Erythroblast (primary cell): ENCODE measurements at regions not wholly inside any gene's neighbourhood (a gene's known extent, or its start where the extent isn't known, plus 50 kb on each side); places are given as distances from the start of the nearest gene placed in this dataset.

Experiments used
- DNase-seq, 2 experiments: peaks; one replicate each; lab custom pipeline; 2025; lab: John Stamatoyannopoulos, UW
- GATA1 ChIP-seq: IDR thresholded peaks from 2 replicates; pipeline ENCODE4 v1.6.1; 2011; ENCODE audit warnings: low read depth, mild to moderate bottlenecking, control low read depth, low read length, moderate library complexity
- POLR2A ChIP-seq: IDR thresholded peaks from 2 replicates; pipeline ENCODE4 v1.6.1; 2011; ENCODE audit warnings: mild to moderate bottlenecking, low read length

- no peak for DNase-seq
- TF ChIP-seq POLR2A (no peak), GATA1 (no peak)
Measured at GRCh38 chr3:135528413-135529015, 437.0 kb upstream of the PPP2R3A start.

- TF ChIP-seq GATA1 (no peak), POLR2A (no peak)
- DNase-seq: no peak
Measured at GRCh38 chr3:135532021-135532420, 433.5 kb upstream of the PPP2R3A start.

GRCh38 chr3:135538123-135538522 is 427.4 kb upstream of the PPP2R3A start:
- TF ChIP-seq GATA1 (no peak), POLR2A (no peak)
- DNase-seq: no peak

GRCh38 chr3:135539351-135539750 is 426.2 kb upstream of the PPP2R3A start:
- DNase-seq: no peak
- TF ChIP-seq POLR2A (no peak), GATA1 (no peak)

- no peak for DNase-seq
- TF ChIP-seq POLR2A (no peak), GATA1 (no peak)
Measured at GRCh38 chr3:135539854-135540253, 425.7 kb upstream of the PPP2R3A start.

- no peak for DNase-seq
- TF ChIP-seq GATA1: no peak
- no peak for TF ChIP-seq POLR2A
Measured at GRCh38 chr3:135549928-135550494, 415.5 kb upstream of the PPP2R3A start.

GRCh38 chr3:135556174-135556573 is 409.4 kb upstream of the PPP2R3A start:
- no peak for DNase-seq
- TF ChIP-seq GATA1 (no peak), POLR2A (no peak)

- no peak for DNase-seq
- no peak for TF ChIP-seq POLR2A
- TF ChIP-seq GATA1: no peak
Measured at GRCh38 chr3:135558150-135558783, 407.3 kb upstream of the PPP2R3A start.

- TF ChIP-seq GATA1 (no peak), POLR2A (no peak)
- no peak for DNase-seq
Measured at GRCh38 chr3:135558906-135559305, 406.6 kb upstream of the PPP2R3A start.

- TF ChIP-seq GATA1 (no peak), POLR2A (no peak)
- DNase-seq: no peak
Measured at GRCh38 chr3:135559802-135560201, 405.7 kb upstream of the PPP2R3A start.

GRCh38 chr3:135560847-135561246 is 404.7 kb upstream of the PPP2R3A start:
- no peak for DNase-seq
- TF ChIP-seq GATA1 (no peak), POLR2A (no peak)

GRCh38 chr3:135564696-135565095 is 400.8 kb upstream of the PPP2R3A start:
- TF ChIP-seq GATA1: no peak
- TF ChIP-seq POLR2A: no peak

GRCh38 chr3:135565546-135565945 is 400.0 kb upstream of the PPP2R3A start:
- no peak for DNase-seq
- TF ChIP-seq POLR2A: no peak
- TF ChIP-seq GATA1: no peak

More at GRCh38 chr3:135564696-135565095, 400.8 kb upstream of the PPP2R3A start:
- DNase-seq: no peak

- no peak for DNase-seq
- TF ChIP-seq GATA1 (no peak), POLR2A (no peak)
Measured at GRCh38 chr3:135567223-135567622, 398.3 kb upstream of the PPP2R3A start.
